Uterus (tissue), 2 donors: ENCODE measurements at regions not wholly inside any gene's neighbourhood (a gene's known extent, or its start where the extent isn't known, plus 50 kb on each side); places are given as distances from the start of the nearest gene placed in this dataset.
"Not testable (repeated sequence)": the region's sequence is repeated elsewhere in the genome, so short reads cannot be mapped to it uniquely, and the experiment has no call there.

Experiments
- CTCF ChIP-seq, 4 experiments: fragments of 200-600 bp in 2 of 4; fragments of 450-650 bp in 2 of 4; sonication (generic) in 2 of 4; IDR thresholded peaks; one replicate each; pipeline ENCODE4 v1.5.1; 2016 to 2019; ENCODE audit warnings: antibody characterized with exemption in 4 of 4, mild to moderate bottlenecking in 2 of 4, moderate library complexity in 1 of 4
- POLR2A ChIP-seq, 2 donors: fragments of 450-650 bp; IDR thresholded peaks; one replicate each; pipeline ENCODE4 v1.6.1; 2016; ENCODE audit warnings: antibody characterized with exemption in 2 of 2, mild to moderate bottlenecking in 1 of 2, moderate library complexity in 1 of 2

- TF ChIP-seq CTCF, POLR2A (IDR thresholded peaks at IDR 0.05): not testable (repeated sequence)
Measured at GRCh38 chr4:114044351-114044750, 64.9 kb upstream of the ARSJ start.
